GM12865 (cell line): ENCODE measurements at regions not wholly inside any gene's neighbourhood (a gene's known extent, or its start where the extent isn't known, plus 50 kb on each side); places are given as distances from the start of the nearest gene placed in this dataset.

Experiments
- DNase-seq: peaks from one replicate; pipeline ENCODE4 v3.0.0; 2010; ENCODE audit warnings: low read depth
- H3K4me3 ChIP-seq: 2 replicates; pipeline ENCODE4 v1.5.1; 2011; ENCODE audit warnings: mild to moderate bottlenecking, low read depth, low read length, control low read depth
- TF ChIP-seq, protein P1 (sequence below): IDR thresholded peaks from 2 replicates; pipeline ENCODE4 v1.5.1; 2011; ENCODE audit warnings: low read length, control low read depth, low read depth, inconsistent platforms; ENCODE audit not compliant: insufficient read depth; ENCODE audit errors: missing control alignments

DNA sequence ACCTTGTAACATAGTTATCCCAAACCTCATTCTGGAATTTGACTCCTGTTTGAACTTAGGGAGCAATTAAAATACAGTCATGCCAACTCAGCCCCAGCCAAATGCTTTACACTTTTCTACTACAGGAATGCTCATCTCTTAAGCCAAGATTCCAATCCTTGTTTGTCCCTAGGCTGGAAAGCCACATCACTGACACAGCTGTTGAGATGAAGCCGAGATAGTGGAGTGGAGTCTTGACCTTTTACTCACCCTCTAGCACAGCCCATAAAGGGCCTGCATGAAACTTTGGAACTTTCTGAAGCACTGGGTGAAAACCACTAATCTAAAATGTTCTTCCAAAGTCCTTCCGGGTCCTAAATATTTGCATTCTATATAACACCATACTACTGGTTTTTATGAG is 247.3 kb downstream of the ETV1 start:
- TF ChIP-seq, protein P1, sequence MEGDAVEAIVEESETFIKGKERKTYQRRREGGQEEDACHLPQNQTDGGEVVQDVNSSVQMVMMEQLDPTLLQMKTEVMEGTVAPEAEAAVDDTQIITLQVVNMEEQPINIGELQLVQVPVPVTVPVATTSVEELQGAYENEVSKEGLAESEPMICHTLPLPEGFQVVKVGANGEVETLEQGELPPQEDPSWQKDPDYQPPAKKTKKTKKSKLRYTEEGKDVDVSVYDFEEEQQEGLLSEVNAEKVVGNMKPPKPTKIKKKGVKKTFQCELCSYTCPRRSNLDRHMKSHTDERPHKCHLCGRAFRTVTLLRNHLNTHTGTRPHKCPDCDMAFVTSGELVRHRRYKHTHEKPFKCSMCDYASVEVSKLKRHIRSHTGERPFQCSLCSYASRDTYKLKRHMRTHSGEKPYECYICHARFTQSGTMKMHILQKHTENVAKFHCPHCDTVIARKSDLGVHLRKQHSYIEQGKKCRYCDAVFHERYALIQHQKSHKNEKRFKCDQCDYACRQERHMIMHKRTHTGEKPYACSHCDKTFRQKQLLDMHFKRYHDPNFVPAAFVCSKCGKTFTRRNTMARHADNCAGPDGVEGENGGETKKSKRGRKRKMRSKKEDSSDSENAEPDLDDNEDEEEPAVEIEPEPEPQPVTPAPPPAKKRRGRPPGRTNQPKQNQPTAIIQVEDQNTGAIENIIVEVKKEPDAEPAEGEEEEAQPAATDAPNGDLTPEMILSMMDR: no peak
- no peak for DNase-seq
- H3K4me3 ChIP-seq: no peak overlapping the region

DNA sequence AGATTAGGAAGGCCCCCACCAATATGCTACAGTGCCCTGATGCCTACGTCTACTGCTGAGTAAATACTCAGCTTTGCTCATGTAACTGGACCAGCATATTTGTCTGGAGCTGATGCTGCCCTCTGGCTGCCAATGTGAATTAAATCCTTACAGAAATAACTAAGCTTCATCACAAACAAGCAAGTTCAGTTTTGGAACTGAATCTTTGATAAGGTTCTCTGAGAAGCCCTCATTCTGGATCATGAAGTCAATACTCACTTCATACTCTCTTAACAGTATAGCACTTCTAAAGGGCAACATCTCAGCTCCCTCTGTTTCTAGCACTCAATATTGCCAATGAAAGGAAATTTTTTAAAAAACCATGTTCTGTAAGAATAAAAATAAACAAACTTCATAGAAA is 246.7 kb downstream of the ETV1 start:
- DNase-seq: peak; percentile 5
- H3K4me3 ChIP-seq: no peak overlapping the region

DNA sequence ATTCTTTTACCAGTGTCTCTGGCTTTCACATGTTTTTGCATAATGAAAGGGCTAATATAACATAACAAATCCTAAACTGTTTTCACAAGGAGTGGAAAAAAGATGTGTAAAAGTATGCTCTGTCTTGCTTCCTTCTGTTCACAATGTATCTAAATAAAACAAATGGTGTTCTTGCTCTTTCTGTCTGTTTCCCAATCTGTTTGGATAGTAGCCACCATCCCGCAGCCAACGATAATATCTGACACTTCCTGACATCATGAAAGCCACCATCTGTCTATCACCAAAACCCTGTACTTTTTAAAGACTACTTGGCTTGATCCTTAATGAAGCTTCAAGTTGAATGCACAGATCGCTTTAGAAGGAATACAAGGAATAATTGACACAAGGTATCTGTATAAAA is 246.2 kb downstream of the ETV1 start:
- TF ChIP-seq, protein P1: no peak
- no peak overlapping the region for H3K4me3 ChIP-seq
- DNase-seq: no peak

More for the DNA sequence above, 246.7 kb downstream of the ETV1 start:
- TF ChIP-seq, protein P1: peak; percentile 6

DNA sequence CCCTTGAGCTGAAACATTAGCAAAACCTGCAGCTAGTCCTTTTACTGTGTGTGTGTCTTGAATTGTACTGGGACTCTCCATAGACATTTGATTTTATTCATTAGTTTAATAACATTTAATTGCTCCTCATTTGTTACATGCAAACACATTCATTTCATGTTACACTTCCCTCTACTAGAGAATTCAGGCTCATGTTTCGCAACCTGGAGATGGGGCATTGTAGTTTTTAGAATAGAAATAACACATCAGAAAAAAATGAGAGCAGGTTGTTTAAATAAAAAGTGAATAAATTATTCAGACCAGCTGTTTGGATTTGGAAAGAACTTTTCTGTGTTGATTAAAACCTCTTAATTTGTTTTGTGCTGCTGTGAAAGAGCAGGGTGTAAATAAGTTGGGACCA is 243.9 kb downstream of the ETV1 start:
- DNase-seq: no peak
- no peak overlapping the region for H3K4me3 ChIP-seq
- TF ChIP-seq, protein P1: no peak

DNA sequence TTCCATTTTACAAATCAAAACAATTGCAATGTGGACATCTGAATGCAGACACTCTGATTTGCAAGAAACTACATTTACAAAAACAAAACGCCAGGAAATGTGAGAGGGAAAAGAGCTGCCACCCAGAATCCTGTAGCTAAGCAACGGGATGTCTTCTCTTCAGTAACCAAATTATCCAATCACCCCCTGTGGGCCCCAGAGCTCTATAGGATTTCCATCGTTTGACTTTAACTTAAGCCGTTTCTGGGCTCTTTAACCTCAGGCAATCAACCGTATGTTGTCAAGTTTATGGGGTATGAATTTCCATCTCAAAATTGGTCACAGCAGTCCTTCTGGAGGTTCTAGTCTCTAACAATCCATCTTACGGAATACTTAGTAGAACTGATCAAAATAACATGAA is 240.5 kb downstream of the ETV1 start:
- H3K4me3 ChIP-seq: no peak overlapping the region
- no peak for DNase-seq
- TF ChIP-seq, protein P1: no peak

DNA sequence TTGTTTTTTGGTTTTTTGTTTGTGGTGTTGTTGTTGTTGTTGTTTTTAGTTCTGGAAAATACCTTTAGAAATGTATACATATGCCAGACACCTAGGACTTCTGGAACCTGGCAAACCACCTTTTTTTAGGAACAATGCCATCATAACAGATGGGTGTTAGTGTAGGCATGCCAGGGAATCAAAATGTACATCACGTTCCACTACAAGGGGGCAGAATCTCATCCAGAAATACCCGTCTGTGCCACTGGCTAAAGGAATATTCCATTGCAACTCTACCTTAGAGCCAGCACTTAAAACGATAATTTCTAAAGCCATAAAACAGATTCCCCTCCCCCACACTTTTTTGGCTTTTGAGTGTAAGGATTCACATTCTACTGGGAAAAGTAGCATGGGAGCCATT is 239.8 kb downstream of the ETV1 start:
- DNase-seq: no peak
- TF ChIP-seq, protein P1: no peak
- no peak overlapping the region for H3K4me3 ChIP-seq

DNA sequence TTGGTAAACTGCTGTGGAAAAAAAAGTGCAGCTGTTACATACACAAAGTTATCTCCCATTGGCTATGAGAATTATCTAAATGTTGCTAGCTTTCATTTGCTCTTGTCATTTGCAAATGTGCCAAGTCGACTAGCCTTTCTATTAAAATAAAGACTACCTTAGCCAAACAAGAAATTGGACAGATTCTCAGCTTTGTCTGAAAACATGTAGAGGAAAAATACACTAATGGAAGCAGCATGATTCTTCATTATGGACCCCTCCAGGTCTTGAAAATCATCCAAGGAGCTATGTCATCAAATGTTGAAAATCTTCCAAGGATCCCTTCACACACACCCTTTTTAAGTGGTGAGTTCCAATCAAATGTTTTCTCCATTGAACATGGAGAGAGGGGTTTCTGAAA is 237.7 kb downstream of the ETV1 start:
- H3K4me3 ChIP-seq: no peak overlapping the region
- TF ChIP-seq, protein P1: no peak
- DNase-seq: no peak
